Sigmoid colon (tissue), 4 donors: ENCODE measurements at regions not wholly inside any gene's neighbourhood (a gene's known extent, or its start where the extent isn't known, plus 50 kb on each side); places are given as distances from the start of the nearest gene placed in this dataset.

Source experiments
- EP300 ChIP-seq, 4 donors: sonication (generic); formaldehyde crosslinking; IDR thresholded peaks; one replicate each; pipeline ENCODE4 v1.6.1; 2017; ENCODE audit warnings: antibody characterized with exemption in 4 of 4
- POLR2A ChIP-seq, 2 donors: fragments of 450-650 bp; IDR thresholded peaks; one replicate each; pipeline ENCODE4 v1.6.1; 2016; ENCODE audit warnings: antibody characterized with exemption in 2 of 2, mild to moderate bottlenecking in 2 of 2, moderate library complexity in 2 of 2
- POLR2AphosphoS5 ChIP-seq, 4 donors: sonication (generic); formaldehyde crosslinking; IDR thresholded peaks; one replicate each; pipeline ENCODE4 v1.6.1; 2017; ENCODE audit warnings: antibody characterized with exemption in 4 of 4
- TF ChIP-seq, protein P1 (sequence below), 4 experiments: fragments of 450-650 bp in 3 of 4; fragments of 200-600 bp in 1 of 4; IDR thresholded peaks; one replicate each; pipeline ENCODE4 v1.5.1; 2016 to 2019; ENCODE audit warnings: antibody characterized with exemption in 4 of 4, mild to moderate bottlenecking in 3 of 4, moderate library complexity in 2 of 4

DNA sequence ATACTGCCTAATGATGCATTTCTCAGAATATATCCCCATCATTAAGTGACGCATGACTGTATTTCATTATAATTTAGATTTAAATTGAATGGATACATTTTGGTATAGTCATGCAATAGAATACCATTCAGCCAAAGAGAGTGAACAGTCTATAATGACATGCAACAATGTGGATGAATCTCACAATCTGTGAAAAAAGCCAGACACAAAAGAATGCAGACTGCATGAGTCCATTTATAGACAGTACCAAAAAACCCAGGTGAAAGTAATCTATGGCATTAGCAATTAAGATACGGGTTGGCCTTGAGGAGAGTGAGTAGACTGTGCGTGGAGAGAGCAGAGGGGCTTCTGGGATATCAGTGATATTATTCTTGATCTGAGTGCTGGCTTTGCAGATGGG is 239.7 kb upstream of the PGRMC2 start:
- no peak for TF ChIP-seq EP300 (IDR thresholded peaks at IDR 0.05)
- TF ChIP-seq, protein P1, sequence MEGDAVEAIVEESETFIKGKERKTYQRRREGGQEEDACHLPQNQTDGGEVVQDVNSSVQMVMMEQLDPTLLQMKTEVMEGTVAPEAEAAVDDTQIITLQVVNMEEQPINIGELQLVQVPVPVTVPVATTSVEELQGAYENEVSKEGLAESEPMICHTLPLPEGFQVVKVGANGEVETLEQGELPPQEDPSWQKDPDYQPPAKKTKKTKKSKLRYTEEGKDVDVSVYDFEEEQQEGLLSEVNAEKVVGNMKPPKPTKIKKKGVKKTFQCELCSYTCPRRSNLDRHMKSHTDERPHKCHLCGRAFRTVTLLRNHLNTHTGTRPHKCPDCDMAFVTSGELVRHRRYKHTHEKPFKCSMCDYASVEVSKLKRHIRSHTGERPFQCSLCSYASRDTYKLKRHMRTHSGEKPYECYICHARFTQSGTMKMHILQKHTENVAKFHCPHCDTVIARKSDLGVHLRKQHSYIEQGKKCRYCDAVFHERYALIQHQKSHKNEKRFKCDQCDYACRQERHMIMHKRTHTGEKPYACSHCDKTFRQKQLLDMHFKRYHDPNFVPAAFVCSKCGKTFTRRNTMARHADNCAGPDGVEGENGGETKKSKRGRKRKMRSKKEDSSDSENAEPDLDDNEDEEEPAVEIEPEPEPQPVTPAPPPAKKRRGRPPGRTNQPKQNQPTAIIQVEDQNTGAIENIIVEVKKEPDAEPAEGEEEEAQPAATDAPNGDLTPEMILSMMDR (IDR thresholded peaks at IDR 0.05), result no peak
- TF ChIP-seq POLR2A (IDR thresholded peaks at IDR 0.05), result no peak
- TF ChIP-seq POLR2AphosphoS5 (IDR thresholded peaks at IDR 0.05), result no peak
